Effector memory CD8-positive, alpha-beta T cell (primary cell): ENCODE measurements at regions not wholly inside any gene's neighbourhood (a gene's known extent, or its start where the extent isn't known, plus 50 kb on each side); places are given as distances from the start of the nearest gene placed in this dataset.

Experiments used
- ATAC-seq: fragments of 150-1000 bp; cut with Tn5 transposase; replicated peaks from 2 replicates; pipeline ENCODE4 v1.10.0; 2021; ENCODE audit warnings: mild to moderate bottlenecking, moderate library complexity
- DNase-seq, 3 experiments: peaks; one replicate each; pipeline ENCODE4 v3.0.0; 2021
- H3K27ac Mint-ChIP-seq, 2 donors: one replicate each; pipeline ENCODE4 v1.8.0; 2022; ENCODE audit warnings: mild to moderate bottlenecking in 2 of 2, mixed read lengths in 2 of 2, moderate library complexity in 2 of 2
- H3K27me3 Mint-ChIP-seq, 2 donors: one replicate each; pipeline ENCODE4 v1.8.0; 2022; ENCODE audit warnings: mixed read lengths in 2 of 2
- H3K36me3 Mint-ChIP-seq: one replicate; pipeline ENCODE4 v1.8.0; 2022; ENCODE audit warnings: mild to moderate bottlenecking, moderate library complexity, mixed read lengths; ENCODE audit not compliant: insufficient read depth
- H3K4me1 Mint-ChIP-seq, 2 donors: one replicate each; pipeline ENCODE4 v1.8.0; 2022; ENCODE audit warnings: low read depth in 2 of 2, mixed read lengths in 2 of 2
- H3K4me3 Mint-ChIP-seq, 2 donors: one replicate each; pipeline ENCODE4 v1.8.0; 2022; ENCODE audit warnings: mild to moderate bottlenecking in 2 of 2, mixed read lengths in 2 of 2, moderate library complexity in 2 of 2
- H3K9me3 Mint-ChIP-seq, 2 donors: one replicate each; pipeline ENCODE4 v1.8.0; 2022; ENCODE audit warnings: mixed read lengths in 2 of 2

DNA sequence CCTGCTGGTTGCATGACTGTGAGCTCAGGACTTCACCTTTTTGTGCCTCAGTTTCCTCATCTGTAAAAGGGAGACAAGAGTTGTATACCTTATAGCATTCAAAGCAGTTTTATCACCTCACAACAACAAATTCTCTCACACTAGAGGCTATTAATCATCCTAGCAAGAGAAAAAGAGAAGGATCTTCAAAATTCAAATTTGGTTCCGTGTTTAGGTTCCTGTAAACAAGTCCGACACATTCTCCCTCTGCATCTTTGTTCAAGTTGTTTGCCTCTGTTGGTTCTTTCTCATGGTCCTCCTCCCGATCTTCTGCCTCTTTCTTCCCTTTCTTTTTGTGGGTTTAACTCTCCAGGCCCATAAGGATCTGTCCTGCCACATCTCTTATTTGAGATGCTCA is 218.0 kb downstream of the PIK3R1 start:
- ATAC-seq (no peak), DNase-seq (no peak)
- peak overlapping the region; percentile 83 to 94 for H3K27ac Mint-ChIP-seq
- H3K36me3 Mint-ChIP-seq: peaks cover 2% of the 10 kb centered on the region
- H3K4me1 Mint-ChIP-seq: peaks cover 18 to 19% of the 10 kb centered on the region in 2 donors
- H3K9me3 Mint-ChIP-seq: no peaks in the 10 kb centered on the region
- H3K4me3 Mint-ChIP-seq: peak overlapping the region; percentile 76 to 77
- no peaks in the 10 kb centered on the region for H3K27me3 Mint-ChIP-seq

DNA sequence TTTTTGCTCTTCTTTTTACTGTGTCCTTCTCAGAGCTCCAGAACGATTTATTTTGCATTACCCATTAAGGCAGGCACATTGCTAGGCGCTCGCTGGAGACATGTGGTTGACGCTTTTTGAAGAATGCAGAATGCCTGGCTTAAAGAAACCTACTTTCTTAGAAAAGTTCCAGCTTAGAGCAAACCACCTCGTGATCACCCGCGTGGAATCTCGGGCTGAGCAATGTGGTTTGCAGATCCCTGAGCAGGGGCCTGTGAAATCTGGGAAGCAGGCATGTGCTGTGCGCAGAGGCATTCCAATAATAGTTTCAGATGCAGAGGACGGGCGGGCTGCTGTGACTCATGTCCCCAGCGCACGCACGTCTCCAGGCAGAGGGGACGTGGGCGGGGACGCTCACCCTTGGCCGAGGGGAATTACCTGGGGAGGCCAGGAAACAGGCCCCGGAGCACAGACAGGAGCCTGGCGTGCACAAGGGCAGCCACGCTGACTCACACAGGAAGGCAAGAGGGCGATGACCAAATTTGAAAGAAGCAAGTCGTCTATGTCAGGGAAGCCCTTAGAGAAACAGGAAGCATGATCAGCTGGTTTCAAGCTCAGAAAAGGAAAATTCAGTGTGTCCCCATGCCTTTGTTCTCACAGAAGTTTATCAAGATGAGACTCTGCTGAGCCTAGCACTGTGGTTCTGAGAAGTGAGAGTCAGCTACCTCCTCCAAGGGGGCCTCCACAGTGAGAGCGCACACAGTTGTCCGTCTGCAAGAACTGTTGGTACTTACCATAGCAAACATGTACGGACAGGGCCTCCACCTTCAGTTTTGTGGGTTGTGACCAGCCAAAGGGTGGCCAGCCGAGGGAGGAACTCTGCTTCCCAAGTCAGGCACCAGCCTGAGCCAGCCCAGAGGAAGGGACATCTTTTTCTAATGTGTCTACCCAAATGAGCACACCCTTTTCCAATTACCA is 218.6 kb downstream of the PIK3R1 start:
- Mint-ChIP-seq H3K4me3 (peak overlapping the region; percentile 76 to 77), H3K4me1 (peaks cover 18 to 19% of the 10 kb centered on the region in 2 donors), H3K27ac (peak overlapping the region; percentile 83 to 94), H3K27me3 (no peaks in the 10 kb centered on the region), H3K36me3 (peaks cover 2% of the 10 kb centered on the region), H3K9me3 (no peaks in the 10 kb centered on the region)
- peak; percentile 96 for ATAC-seq
- DNase-seq: peak; percentile 74 to 81 (median 79)

DNA sequence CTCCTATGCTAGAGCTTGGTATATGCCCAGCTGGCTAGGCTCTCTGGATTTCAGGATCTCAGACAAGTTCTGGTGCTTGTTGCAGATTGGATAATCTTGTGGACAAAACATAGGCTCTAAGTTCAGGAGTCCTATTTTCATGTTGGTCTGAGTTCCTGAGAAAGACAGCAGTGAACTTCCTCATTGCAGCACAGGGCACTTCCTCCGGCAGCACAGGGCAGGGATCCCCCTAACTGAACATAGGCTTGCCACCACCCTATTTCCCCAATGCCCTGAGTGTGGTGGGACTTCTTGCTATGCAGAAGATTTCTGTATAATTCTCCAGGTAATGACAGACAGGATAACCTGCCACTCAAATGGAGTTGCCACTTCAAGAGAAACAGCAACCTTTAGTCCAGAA is 220.1 kb downstream of the PIK3R1 start:
- peak overlapping the region; percentile 83 to 94 for H3K27ac Mint-ChIP-seq
- no peaks in the 10 kb centered on the region for H3K27me3 Mint-ChIP-seq
- DNase-seq: no peak
- H3K4me3 Mint-ChIP-seq: peak overlapping the region in 1 of 2 donors; percentile 29
- peaks cover 2% of the 10 kb centered on the region for H3K36me3 Mint-ChIP-seq
- peaks cover 18 to 22% of the 10 kb centered on the region in 2 donors for H3K4me1 Mint-ChIP-seq
- H3K9me3 Mint-ChIP-seq: no peaks in the 10 kb centered on the region
- ATAC-seq: no peak

DNA sequence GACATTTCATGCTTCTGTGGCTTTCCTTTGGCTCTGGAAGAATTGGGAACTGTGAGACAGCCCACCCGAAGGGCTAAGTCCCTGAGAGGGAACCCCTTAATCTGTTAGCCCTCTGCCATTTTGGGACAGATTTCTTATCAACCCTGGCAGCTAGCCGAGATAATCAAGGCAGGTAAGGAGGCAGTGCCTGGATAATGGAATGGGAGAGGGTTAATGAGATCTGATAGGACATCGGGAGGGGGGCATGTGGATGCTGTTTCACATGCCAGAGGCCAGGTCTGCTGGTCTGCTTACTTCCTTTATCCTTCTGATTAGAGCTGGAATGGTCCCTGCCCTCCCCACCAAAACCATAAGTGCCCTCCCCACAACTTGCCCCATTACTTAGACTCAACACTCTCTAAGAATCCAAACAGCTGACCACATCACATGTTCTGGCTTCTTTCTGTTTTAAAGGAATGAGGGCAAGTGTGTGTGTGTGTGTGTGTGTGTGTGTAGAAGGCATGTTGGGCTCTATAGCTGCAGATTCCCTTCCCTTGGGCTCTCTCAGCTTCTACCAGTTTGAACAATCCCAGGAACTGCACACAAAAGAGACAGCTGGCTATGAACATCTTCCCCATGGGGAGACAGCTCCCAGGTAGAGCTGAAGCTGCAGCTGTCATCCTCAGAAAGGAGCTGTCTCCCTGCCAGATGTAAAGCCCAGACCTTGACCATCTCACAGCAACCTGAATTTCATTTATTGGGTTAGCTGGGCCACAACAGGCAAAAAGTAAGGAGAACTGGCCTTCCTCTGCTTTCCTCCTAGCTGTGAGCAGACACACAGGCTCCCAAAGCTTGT is 221.3 kb downstream of the PIK3R1 start:
- no peaks in the 10 kb centered on the region for H3K9me3 Mint-ChIP-seq
- no peak for ATAC-seq

DNA sequence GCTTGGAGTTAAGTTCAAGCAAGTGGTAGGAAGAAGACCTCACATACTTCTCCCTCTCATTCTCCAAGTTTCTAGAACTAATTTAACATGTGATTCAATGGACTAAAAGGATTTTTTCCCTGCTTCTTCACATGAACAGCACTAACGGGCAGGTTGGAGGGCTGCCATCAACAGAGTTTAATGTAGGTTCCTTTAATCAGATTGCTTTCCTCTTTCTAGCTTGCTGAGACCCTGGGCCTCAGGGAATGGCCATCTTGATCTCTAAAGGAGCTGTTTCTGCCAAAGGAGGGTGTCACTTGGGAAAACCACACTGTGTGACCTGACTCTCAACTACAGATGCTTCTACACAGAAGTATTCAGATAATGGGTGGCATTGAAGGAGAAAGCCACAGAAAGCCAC is 223.3 kb downstream of the PIK3R1 start:
- Mint-ChIP-seq H3K27ac (no peak overlapping the region), H3K4me1 (peaks cover 23 to 29% of the 10 kb centered on the region in 2 donors), H3K27me3 (no peaks in the 10 kb centered on the region), H3K4me3 (no peak overlapping the region), H3K9me3 (no peaks in the 10 kb centered on the region), H3K36me3 (peaks cover 2% of the 10 kb centered on the region)
- ATAC-seq: no peak
- DNase-seq: no peak

More for the DNA sequence above, 221.3 kb downstream of the PIK3R1 start:
- peaks cover 28 to 30% of the 10 kb centered on the region in 2 donors for H3K4me1 Mint-ChIP-seq
- H3K36me3 Mint-ChIP-seq: peaks cover 2% of the 10 kb centered on the region
- H3K27ac Mint-ChIP-seq: no peak overlapping the region
- no peak overlapping the region for H3K4me3 Mint-ChIP-seq
- H3K27me3 Mint-ChIP-seq: no peaks in the 10 kb centered on the region
- DNase-seq: no peak

DNA sequence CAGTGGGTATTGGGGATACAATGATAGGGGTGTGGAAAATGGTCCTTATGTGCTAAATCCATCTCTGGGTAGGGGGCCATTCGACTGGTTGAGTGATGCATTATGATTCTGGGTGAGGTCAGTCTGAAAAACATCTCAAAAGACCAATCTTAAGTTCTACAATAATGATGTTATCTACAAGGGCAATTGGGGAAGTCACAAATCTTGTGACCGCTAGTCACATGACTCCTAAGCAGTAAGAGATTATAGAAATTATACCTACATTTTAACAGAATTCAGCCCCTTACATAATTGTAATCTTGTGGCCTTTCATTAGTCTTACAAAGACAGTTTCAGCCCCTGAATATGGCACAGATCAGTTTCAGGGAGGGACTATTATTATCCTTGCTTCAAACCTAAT is 224.7 kb downstream of the PIK3R1 start:
- no peak overlapping the region for H3K27ac Mint-ChIP-seq

DNA sequence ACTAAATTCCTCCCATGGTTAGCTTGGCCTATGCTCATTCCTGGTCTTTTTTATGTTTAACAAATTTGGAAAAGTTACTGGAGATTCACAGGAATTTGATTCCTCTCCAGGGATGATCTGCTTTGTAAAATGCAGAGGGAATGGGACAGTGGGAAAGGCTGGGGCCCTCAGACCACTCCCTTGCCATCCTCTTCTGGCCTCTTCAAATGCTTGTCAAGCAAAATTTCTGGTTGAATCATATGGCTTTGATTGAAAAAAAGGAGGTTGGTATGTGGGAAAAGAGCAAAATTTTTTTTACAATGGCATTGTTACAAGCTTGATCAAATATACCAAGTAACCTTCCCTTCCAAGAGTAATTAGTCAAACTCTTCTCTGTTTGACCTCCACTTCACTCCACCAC is 225.1 kb downstream of the PIK3R1 start:
- DNase-seq (no peak), ATAC-seq (no peak)
- no peaks in the 10 kb centered on the region for H3K36me3 Mint-ChIP-seq
- H3K4me1 Mint-ChIP-seq: peaks cover 10 to 15% of the 10 kb centered on the region in 2 donors
- H3K27ac Mint-ChIP-seq: peak overlapping the region in 1 of 2 donors; percentile 17
- H3K27me3 Mint-ChIP-seq: no peaks in the 10 kb centered on the region
- H3K4me3 Mint-ChIP-seq: no peak overlapping the region
- no peaks in the 10 kb centered on the region for H3K9me3 Mint-ChIP-seq

More for the DNA sequence above, 224.7 kb downstream of the PIK3R1 start:
- Mint-ChIP-seq H3K36me3 (no peaks in the 10 kb centered on the region), H3K4me1 (peaks cover 10 to 16% of the 10 kb centered on the region in 2 donors), H3K9me3 (no peaks in the 10 kb centered on the region), H3K27me3 (no peaks in the 10 kb centered on the region), H3K4me3 (no peak overlapping the region)
- DNase-seq: no peak
- no peak for ATAC-seq

DNA sequence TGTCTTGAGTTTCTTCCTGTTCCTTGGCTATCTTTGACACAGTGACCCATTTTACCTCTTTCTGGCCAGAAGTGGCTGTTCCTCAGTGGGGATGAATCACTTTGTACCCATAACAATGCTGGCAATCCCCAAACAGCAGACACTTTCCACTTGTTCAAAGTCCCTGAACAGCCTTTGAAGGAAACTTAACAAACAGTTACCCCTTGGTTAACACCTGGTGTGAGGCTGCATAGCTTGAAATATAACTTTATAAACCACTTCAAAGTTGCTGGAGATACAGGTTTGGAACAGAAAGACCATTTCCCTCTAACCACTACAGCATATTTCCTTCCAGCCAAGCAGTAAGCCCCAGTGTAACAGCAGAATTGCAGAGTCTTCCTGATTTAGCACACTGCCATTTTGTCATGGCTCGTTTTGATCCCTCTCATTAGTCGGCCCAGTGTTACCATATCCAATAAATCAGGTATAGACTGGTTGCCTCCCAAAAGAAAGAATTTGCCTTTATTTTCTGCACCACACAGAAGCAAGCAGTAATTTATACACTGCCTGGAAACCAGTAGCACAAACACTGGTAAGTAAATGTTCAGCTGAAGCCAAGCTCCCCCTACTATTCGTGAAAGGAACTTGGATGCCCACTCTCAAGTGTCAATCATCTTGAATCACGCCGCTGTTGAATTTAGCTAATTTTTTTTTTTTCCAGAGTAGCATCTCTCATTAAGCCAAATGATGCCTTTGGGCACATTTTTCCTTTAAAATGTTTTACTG is 225.9 kb downstream of the PIK3R1 start:
- Mint-ChIP-seq H3K4me1 (peaks cover 10 to 15% of the 10 kb centered on the region in 2 donors), H3K27me3 (no peaks in the 10 kb centered on the region), H3K4me3 (peak overlapping the region in 1 of 2 donors; percentile 47), H3K27ac (peak overlapping the region in 1 of 2 donors; percentile 17), H3K36me3 (no peaks in the 10 kb centered on the region), H3K9me3 (no peaks in the 10 kb centered on the region)
- ATAC-seq: peak; percentile 95
- peak in 2 of 3 experiments; percentile 8 to 12 for DNase-seq

DNA sequence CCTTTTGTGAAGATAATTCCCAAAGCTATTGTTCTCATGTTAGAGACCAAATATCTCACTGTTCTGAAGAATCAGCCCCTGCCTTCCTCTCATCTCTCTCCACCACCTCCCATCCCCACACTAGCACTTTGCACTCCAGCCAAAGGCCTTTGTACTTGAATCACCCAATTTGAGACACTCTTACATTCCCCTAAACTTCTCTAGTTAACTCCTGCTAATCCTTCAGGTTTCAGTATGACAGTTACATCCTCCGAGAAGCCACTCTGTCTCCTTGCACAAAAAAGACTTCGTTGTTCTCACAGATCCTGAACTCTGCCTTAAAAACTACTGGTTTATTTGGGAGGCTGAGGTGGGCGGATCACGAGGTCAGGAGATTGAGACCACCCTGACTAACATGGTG is 227.5 kb downstream of the PIK3R1 start:
- DNase-seq (no peak), ATAC-seq (no peak)
- H3K27ac Mint-ChIP-seq: no peak overlapping the region
- H3K36me3 Mint-ChIP-seq: no peaks in the 10 kb centered on the region
- H3K4me1 Mint-ChIP-seq: peaks cover 10 to 15% of the 10 kb centered on the region in 2 donors
- H3K4me3 Mint-ChIP-seq: no peak overlapping the region
- no peaks in the 10 kb centered on the region for H3K9me3 Mint-ChIP-seq
- H3K27me3 Mint-ChIP-seq: no peaks in the 10 kb centered on the region

DNA sequence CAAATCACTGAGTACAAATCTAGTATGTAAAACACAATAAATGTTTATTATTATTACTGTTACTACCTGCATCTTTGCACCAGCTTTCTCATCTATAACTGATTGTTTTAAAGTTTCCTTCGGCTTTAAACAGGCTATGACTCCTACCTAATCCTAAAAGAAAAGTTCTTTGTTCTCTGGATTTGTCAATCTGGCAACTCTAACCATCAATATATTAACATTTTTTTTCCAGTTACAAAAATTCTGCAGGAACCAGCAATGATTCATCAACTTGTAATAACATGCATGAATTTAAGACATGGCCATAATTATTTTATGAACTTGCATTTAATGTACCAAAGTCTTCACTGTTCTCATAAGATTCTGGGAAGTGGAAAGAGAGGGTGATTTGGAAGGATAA is 228.5 kb downstream of the PIK3R1 start:
- no peaks in the 10 kb centered on the region for H3K27me3 Mint-ChIP-seq
- peaks cover 3% of the 10 kb centered on the region for H3K36me3 Mint-ChIP-seq
- DNase-seq (no peak), ATAC-seq (no peak)
- no peak overlapping the region for H3K4me3 Mint-ChIP-seq
- no peaks in the 10 kb centered on the region for H3K9me3 Mint-ChIP-seq
- no peak overlapping the region for H3K27ac Mint-ChIP-seq
- peaks cover 10 to 15% of the 10 kb centered on the region in 2 donors for H3K4me1 Mint-ChIP-seq

DNA sequence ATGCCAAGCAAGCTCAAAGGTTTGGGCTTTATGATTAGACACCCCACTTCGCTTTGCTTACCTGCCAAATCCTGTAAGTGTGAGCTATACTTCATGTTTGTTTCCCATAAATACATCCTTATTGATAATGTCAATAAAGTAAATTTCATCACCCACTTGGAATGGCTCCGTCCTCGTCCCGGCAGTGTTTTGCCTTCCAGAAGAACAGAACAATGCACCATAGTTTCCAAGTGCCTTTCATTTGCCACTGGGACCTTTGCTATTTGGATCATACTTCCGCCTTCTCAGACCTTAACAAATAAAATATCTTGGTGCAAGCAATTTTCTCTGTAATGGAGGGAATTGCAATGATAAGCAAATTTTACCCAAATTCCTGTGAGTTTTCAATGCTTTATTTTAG is 229.3 kb downstream of the PIK3R1 start:
- Mint-ChIP-seq H3K36me3 (peaks cover 3% of the 10 kb centered on the region), H3K27ac (no peak overlapping the region), H3K9me3 (no peaks in the 10 kb centered on the region), H3K4me1 (peaks cover 10 to 15% of the 10 kb centered on the region in 2 donors), H3K27me3 (no peaks in the 10 kb centered on the region), H3K4me3 (no peak overlapping the region)
- DNase-seq (no peak), ATAC-seq (no peak)

DNA sequence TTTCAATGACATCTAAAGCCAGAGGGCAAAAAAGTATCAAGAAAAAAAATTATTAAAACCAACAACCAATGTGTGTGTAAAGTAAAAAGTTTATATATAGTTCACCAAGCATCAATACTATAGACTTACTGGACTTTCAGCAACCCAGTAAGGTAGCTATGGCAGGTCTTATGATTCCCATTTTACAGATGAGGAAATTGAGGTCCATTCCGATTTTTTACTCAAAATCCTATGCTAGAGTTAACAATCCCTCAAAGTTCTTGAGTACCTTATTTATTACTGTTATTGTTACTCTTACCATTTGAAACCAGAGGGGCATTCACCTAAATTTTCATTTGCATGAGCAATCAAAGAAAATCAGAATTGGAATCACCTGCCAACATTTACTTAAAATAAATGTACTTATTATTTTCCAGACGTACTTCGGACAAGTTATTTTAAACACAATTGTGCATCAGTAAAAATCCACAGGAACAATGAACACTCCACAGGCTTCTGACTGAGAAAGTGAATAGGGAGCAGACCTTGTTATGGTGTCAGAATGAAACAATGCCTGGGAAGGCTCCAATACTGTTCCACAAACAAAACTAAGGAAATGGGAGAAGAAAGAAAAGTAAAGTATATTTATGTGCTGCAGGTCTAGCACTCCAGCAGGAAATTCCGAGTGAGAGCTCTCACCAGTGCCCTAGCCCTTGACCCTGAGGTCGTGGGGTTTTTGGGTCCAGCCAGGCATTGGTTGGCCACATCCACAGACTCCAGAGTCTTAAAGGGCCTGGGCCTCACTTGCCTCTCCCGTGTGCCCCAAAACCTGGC is 229.9 kb downstream of the PIK3R1 start:
- Mint-ChIP-seq H3K27me3 (no peaks in the 10 kb centered on the region), H3K9me3 (no peaks in the 10 kb centered on the region), H3K4me1 (peaks cover 10 to 12% of the 10 kb centered on the region in 2 donors), H3K36me3 (peaks cover 3% of the 10 kb centered on the region), H3K27ac (no peak overlapping the region), H3K4me3 (no peak overlapping the region)
- DNase-seq: no peak
- no peak for ATAC-seq
